ENCODE measurements at regions not wholly inside any gene's neighbourhood (a gene's known extent, or its start where the extent isn't known, plus 50 kb on each side); places are given as distances from the start of the nearest gene placed in this dataset.
A peak's percentile ranks its signal among the peaks of the same experiment; 100 is the strongest.

- H3K36me3 ChIP-seq (ENCODE audit: control insufficient read depth, insufficient read depth, low read length): no peaks in the 10 kb centered on the region
- DNase-seq (ENCODE audit: low read depth) (no peak), FAIRE-seq (no peak)
- TF ChIP-seq CTCF (IDR thresholded peaks at IDR 0.05; ENCODE audit: insufficient read depth, low read length, severe bottlenecking): no peak
- no peak overlapping the region for H3K4me3 ChIP-seq (ENCODE audit: low read depth, low read length)
- H3K27me3 ChIP-seq (ENCODE audit: control insufficient read depth, insufficient read depth, low read length): no peaks in the 10 kb centered on the region
These were observed 209.3 kb downstream of the HAUS1 start for GRCh38 chr18:46313521-46313920.

GRCh38 chr18:46314011-46314410 is 209.8 kb downstream of the HAUS1 start:
- Histone ChIP-seq H3K27me3 (ENCODE audit: control insufficient read depth, insufficient read depth, low read length) (no peaks in the 10 kb centered on the region), H3K36me3 (ENCODE audit: control insufficient read depth, insufficient read depth, low read length) (no peaks in the 10 kb centered on the region), H3K4me3 (ENCODE audit: low read depth, low read length) (no peak overlapping the region)
- TF ChIP-seq CTCF (IDR thresholded peaks at IDR 0.05; ENCODE audit: insufficient read depth, low read length, severe bottlenecking): no peak
- FAIRE-seq (peak; percentile 23), DNase-seq (ENCODE audit: low read depth) (no peak)

- Histone ChIP-seq H3K4me3 (ENCODE audit: low read depth, low read length) (no peak overlapping the region), H3K27me3 (ENCODE audit: control insufficient read depth, insufficient read depth, low read length) (no peaks in the 10 kb centered on the region), H3K36me3 (ENCODE audit: control insufficient read depth, insufficient read depth, low read length) (no peaks in the 10 kb centered on the region)
- TF ChIP-seq CTCF (IDR thresholded peaks at IDR 0.05; ENCODE audit: insufficient read depth, low read length, severe bottlenecking): no peak
- no peak for DNase-seq (ENCODE audit: low read depth)
- FAIRE-seq: no peak
These were observed 211.0 kb downstream of the HAUS1 start for GRCh38 chr18:46315161-46315560.

GRCh38 chr18:46318356-46318755 is 214.2 kb downstream of the HAUS1 start:
- Histone ChIP-seq H3K36me3 (ENCODE audit: control insufficient read depth, insufficient read depth, low read length) (no peaks in the 10 kb centered on the region), H3K27me3 (ENCODE audit: control insufficient read depth, insufficient read depth, low read length) (no peaks in the 10 kb centered on the region), H3K4me3 (ENCODE audit: low read depth, low read length) (no peak overlapping the region)
- no peak for TF ChIP-seq CTCF (IDR thresholded peaks at IDR 0.05; ENCODE audit: insufficient read depth, low read length, severe bottlenecking)
- no peak for DNase-seq (ENCODE audit: low read depth)
- no peak for FAIRE-seq

DNA sequence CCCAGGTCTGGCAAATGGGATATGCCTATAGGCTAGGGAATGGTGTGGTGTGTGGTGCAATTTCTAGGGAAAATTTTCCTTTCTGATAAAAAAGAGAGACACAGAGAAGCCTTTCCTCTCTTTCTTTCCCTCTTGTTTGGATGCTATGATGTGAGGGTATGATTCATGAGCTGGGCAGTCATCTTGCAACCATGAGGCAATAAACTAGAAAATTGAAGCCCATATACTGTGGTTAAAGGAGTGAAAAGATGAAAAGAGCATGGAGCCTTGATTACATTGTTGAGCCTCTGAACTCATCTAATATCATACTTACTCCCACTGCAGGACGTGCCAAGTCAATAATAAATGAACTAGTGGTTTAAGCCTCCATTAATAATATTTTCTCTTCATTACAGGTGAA is 215.6 kb downstream of the HAUS1 start:
- no peak for FAIRE-seq
- no peak for TF ChIP-seq CTCF (IDR thresholded peaks at IDR 0.05; ENCODE audit: insufficient read depth, low read length, severe bottlenecking)
- no peaks in the 10 kb centered on the region for H3K27me3 ChIP-seq (ENCODE audit: control insufficient read depth, insufficient read depth, low read length)
- no peak overlapping the region for H3K4me3 ChIP-seq (ENCODE audit: low read depth, low read length)
- peak; percentile 47 for DNase-seq (ENCODE audit: low read depth)
- no peaks in the 10 kb centered on the region for H3K36me3 ChIP-seq (ENCODE audit: control insufficient read depth, insufficient read depth, low read length)

- DNase-seq (ENCODE audit: low read depth) (no peak), FAIRE-seq (no peak)
- TF ChIP-seq CTCF (IDR thresholded peaks at IDR 0.05; ENCODE audit: insufficient read depth, low read length, severe bottlenecking): no peak
- H3K36me3 ChIP-seq (ENCODE audit: control insufficient read depth, insufficient read depth, low read length): no peaks in the 10 kb centered on the region
- no peaks in the 10 kb centered on the region for H3K27me3 ChIP-seq (ENCODE audit: control insufficient read depth, insufficient read depth, low read length)
- H3K4me3 ChIP-seq (ENCODE audit: low read depth, low read length): no peak overlapping the region
These were observed 216.1 kb downstream of the HAUS1 start for GRCh38 chr18:46320297-46320696.
